HepG2 (cell line): ENCODE measurements at regions not wholly inside any gene's neighbourhood (a gene's known extent, or its start where the extent isn't known, plus 50 kb on each side); places are given as distances from the start of the nearest gene placed in this dataset.
A peak's percentile ranks its signal among the peaks of the same experiment; 100 is the strongest.

ENCODE experiments used
- ATAC-seq: fragments of 200-7000 bp; cut with Tn5 transposase; 3 replicates; pipeline ENCODE4 v1.9.1; 2020; ENCODE audit warnings: mild to moderate bottlenecking, moderate library complexity
- BruUV-seq: library from RNA; stranded (reverse); fragments of 400-500 nt; replicated peaks from 2 replicates; lab custom pipeline; 2021; lab: Mats Ljungman, UMichigan
- CTCF ChIA-PET: fragments of 300-600 bp; formaldehyde crosslinking; extraction: SDS; loops from one replicate; lab custom pipeline; 2021; ENCODE audit warnings: low total read pairs, inconsistent platforms, low intra/inter-chr PET ratio; lab: Yijun Ruan, JAX
- POLR2A ChIA-PET: fragments of 350-600 bp; sonication (Branson Sonifier 250); formaldehyde crosslinking; loops from one replicate; lab custom pipeline; 2020; ENCODE audit warnings: antibody characterized with exemption, inconsistent platforms; lab: Yijun Ruan, JAX
- DNase-seq: peaks from one replicate; pipeline ENCODE4 v3.0.0-alpha.2; 2015; ENCODE audit warnings: low spot score
- FAIRE-seq: peaks from 3 replicates; lab custom pipeline; 2011; peaks lifted over from hg19 to GRCh38; lab: Jason Lieb, UNC
- H2AFZ ChIP-seq: one replicate; pipeline ENCODE4 v1.6.1; 2011; ENCODE audit warnings: low read length, inconsistent platforms
- H3K27ac ChIP-seq: fragments of 300-600 bp; 3 replicates; pipeline ENCODE4 v1.8.0; 2011; ENCODE audit warnings: mixed run types, mild to moderate bottlenecking, mixed read lengths, low read length, inconsistent platforms; ENCODE audit not compliant: insufficient read depth; ENCODE audit errors: extremely low read length
- H3K27me3 ChIP-seq, 2 experiments: fragments of 200-600 bp in 1 of 2; 2 replicates in 1 of 2; 3 replicates in 1 of 2; pipeline versions ENCODE4 v1.6.0 to v1.8.0; 2011; ENCODE audit warnings: low read length in 2 of 2, mild to moderate bottlenecking in 2 of 2, moderate library complexity in 2 of 2, inconsistent platforms in 1 of 2; ENCODE audit not compliant: insufficient read depth in 2 of 2, control insufficient read depth in 1 of 2
- H3K36me3 ChIP-seq, 2 experiments: fragments of 200-600 bp in 1 of 2; replicated peaks in 1 of 2; 2 replicates in 1 of 2; 3 replicates in 1 of 2; pipeline versions ENCODE4 v1.5.1 to v1.8.0; 2011; ENCODE audit warnings: low read length in 2 of 2, inconsistent platforms in 1 of 2; ENCODE audit not compliant: insufficient read depth in 2 of 2, control insufficient read depth in 1 of 2
- H3K4me1 ChIP-seq: 2 replicates; pipeline ENCODE4 v1.5.1; 2012; ENCODE audit warnings: low read length, inconsistent platforms; ENCODE audit not compliant: insufficient read depth
- H3K4me2 ChIP-seq: 2 replicates; pipeline ENCODE4 v1.6.0; 2011; ENCODE audit warnings: low read depth, low read length, inconsistent platforms
- H3K4me3 ChIP-seq, 3 experiments: fragments of 200-600 bp in 1 of 3; sonication (generic), shearing (Covaris generic) in 1 of 3; replicated peaks in 1 of 3; 2 replicates each; pipeline ENCODE4 v1.5.1; 2011 to 2016; ENCODE audit warnings: low read length in 3 of 3, inconsistent platforms in 2 of 3, low read depth in 2 of 3, mild to moderate bottlenecking in 2 of 3, control low read depth in 1 of 3, mixed read lengths in 1 of 3; ENCODE audit not compliant: insufficient read depth in 1 of 3
- H3K79me2 ChIP-seq: one replicate; pipeline ENCODE4 v1.6.1; 2011; ENCODE audit warnings: low read length, inconsistent platforms; ENCODE audit not compliant: insufficient read depth
- H3K9ac ChIP-seq: 2 replicates; pipeline ENCODE4 v1.6.0; 2011; ENCODE audit warnings: mild to moderate bottlenecking, low read depth, low read length, inconsistent platforms; ENCODE audit not compliant: insufficient read depth
- H3K9me3 ChIP-seq: 2 replicates; pipeline ENCODE4 v1.5.1; 2012; ENCODE audit warnings: mild to moderate bottlenecking, low read length
- H4K20me1 ChIP-seq: 2 replicates; pipeline ENCODE4 v1.6.0; 2011; ENCODE audit warnings: inconsistent platforms, mild to moderate bottlenecking, low read length, moderate library complexity; ENCODE audit not compliant: insufficient read depth
- MAFG ChIP-seq: sonication (generic); formaldehyde crosslinking; IDR thresholded peaks from 2 replicates; pipeline ENCODE4 v1.5.1; 2020; ENCODE audit warnings: mild to moderate bottlenecking, missing genetic modification reagents
- NFE2 ChIP-seq: sonication (generic); formaldehyde crosslinking; IDR thresholded peaks from 2 replicates; pipeline ENCODE4 v1.4.0; 2020; ENCODE audit warnings: missing genetic modification reagents
- WGBS: methylation state at CpG from one replicate; pipeline ENCODE4 v1.1.6; 2017; ENCODE audit warnings: low lambda C conversion rate; 5-methylcytosine and 5-hydroxymethylcytosine counted together
- in situ Hi-C: cut with HindIII; loops from 2 replicates; pipeline ENCODE4 v1.10.0; 2017; ENCODE audit warnings: low pct_unique_long_range_greater_than_20kb; ENCODE audit not compliant: extremely low pct_ligation_motif_present
- intact Hi-C: fragments of 100-400 bp; cut with micrococcal nuclease; formaldehyde crosslinking; loops from one replicate; pipeline ENCODE4 v1.10.0; 2022; ENCODE audit not compliant: unreplicated experiment
- TF ChIP-seq, protein P1 (sequence below): sonication (generic); formaldehyde crosslinking; IDR thresholded peaks from 2 replicates; pipeline ENCODE4 v1.5.0; 2020; ENCODE audit warnings: mild to moderate bottlenecking, low read depth, missing genetic modification reagents, borderline replicate concordance
- TF ChIP-seq, protein P2 (sequence below): sonication (generic); formaldehyde crosslinking; IDR thresholded peaks from 2 replicates; pipeline ENCODE4 v1.5.0; 2020; ENCODE audit warnings: mild to moderate bottlenecking, missing genetic modification reagents, moderate library complexity
- TF ChIP-seq, protein P3 (sequence below): sonication (generic); formaldehyde crosslinking; IDR thresholded peaks from 2 replicates; pipeline ENCODE4 v1.4.0; 2020; ENCODE audit warnings: low read depth, mild to moderate bottlenecking, missing genetic modification reagents

DNA sequence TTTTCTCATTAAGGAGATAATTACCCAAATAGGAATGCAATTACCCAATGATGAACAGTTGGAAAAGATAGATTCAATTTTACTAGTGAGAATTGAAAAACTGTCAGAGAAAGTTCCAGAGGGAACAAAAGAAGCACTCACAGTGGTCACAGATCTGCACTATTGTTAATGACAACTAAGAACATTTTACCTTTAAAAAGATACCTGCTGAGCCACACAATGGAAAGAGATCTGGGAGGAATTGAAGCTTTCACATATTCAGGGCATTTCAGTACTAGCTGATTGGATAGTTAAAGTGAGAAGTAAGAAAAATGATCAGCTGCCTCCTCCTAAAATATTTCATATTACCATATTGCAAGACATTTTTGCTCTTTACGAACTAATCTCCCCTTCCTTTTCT is 1822.2 kb downstream of the STIM2 start:
- FAIRE-seq (no peak), DNase-seq (no peak), ATAC-seq (no peak)
- Histone ChIP-seq H3K27ac (no peak overlapping the region), H3K4me1 (no peaks in the 10 kb centered on the region), H3K79me2 (no peaks in the 10 kb centered on the region), H4K20me1 (no peaks in the 10 kb centered on the region), H3K36me3 (no peaks in the 10 kb centered on the region), H3K9ac (no peak overlapping the region), H2AFZ (no peak overlapping the region), H3K9me3 (peaks cover 56% of the 10 kb centered on the region), H3K27me3 (no peaks in the 10 kb centered on the region), H3K4me2 (no peak overlapping the region), H3K4me3 (no peak overlapping the region)
- in situ Hi-C loops (no loop called here), intact Hi-C loops (no loop called here)
- TF ChIP-seq MAFG (CRISPR knock-in tag) = no peak
- whole genome bisulfite sequencing = 0% methylated on average over 1 of the region's 1 CpG
- CTCF ChIA-PET = no interaction called here
- BruUV-seq = no TSS peak
- POLR2A ChIA-PET = no interaction called here

DNA sequence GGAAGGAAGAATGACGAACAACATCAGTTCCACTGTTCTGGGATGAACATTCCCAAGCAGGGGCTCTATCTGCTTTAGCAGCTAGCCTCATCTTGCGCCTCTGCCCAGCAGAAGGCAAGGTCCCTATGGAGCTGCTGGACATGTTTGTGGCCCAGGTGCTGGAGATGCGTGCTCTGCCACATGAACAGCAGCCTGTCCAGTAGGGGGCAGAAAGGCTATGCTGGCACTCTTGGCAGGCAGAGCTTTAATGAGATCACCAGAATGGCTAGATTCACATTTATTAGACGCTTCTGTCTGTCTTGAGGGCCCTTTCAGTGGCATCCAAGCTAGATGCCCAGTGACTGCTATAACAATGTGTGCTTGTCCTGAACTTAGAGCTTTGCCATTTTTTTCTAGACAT is 1826.0 kb downstream of the STIM2 start:
- peak; percentile 41; the same call in 1 of the 3 replicates for ATAC-seq

More for the DNA sequence above, 1826.0 kb downstream of the STIM2 start:
- 6% methylated on average over 4 of the region's 4 CpGs for WGBS
- in situ Hi-C loops (no loop called here), intact Hi-C loops (no loop called here)
- Histone ChIP-seq H2AFZ (no peak overlapping the region), H3K4me2 (no peak overlapping the region), H3K9me3 (peaks cover 56% of the 10 kb centered on the region), H3K9ac (no peak overlapping the region), H3K79me2 (no peaks in the 10 kb centered on the region), H3K27ac (no peak overlapping the region), H4K20me1 (no peaks in the 10 kb centered on the region), H3K27me3 (no peaks in the 10 kb centered on the region), H3K4me1 (no peaks in the 10 kb centered on the region), H3K36me3 (no peaks in the 10 kb centered on the region), H3K4me3 (no peak overlapping the region)
- CTCF ChIA-PET = no interaction called here
- POLR2A ChIA-PET = no interaction called here
- FAIRE-seq (no peak), DNase-seq (peak; percentile 8)
- TF ChIP-seq, protein P1, sequence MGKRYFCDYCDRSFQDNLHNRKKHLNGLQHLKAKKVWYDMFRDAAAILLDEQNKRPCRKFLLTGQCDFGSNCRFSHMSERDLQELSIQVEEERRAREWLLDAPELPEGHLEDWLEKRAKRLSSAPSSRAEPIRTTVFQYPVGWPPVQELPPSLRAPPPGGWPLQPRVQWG (CRISPR knock-in tag) = no peak
- TF ChIP-seq, protein P2, sequence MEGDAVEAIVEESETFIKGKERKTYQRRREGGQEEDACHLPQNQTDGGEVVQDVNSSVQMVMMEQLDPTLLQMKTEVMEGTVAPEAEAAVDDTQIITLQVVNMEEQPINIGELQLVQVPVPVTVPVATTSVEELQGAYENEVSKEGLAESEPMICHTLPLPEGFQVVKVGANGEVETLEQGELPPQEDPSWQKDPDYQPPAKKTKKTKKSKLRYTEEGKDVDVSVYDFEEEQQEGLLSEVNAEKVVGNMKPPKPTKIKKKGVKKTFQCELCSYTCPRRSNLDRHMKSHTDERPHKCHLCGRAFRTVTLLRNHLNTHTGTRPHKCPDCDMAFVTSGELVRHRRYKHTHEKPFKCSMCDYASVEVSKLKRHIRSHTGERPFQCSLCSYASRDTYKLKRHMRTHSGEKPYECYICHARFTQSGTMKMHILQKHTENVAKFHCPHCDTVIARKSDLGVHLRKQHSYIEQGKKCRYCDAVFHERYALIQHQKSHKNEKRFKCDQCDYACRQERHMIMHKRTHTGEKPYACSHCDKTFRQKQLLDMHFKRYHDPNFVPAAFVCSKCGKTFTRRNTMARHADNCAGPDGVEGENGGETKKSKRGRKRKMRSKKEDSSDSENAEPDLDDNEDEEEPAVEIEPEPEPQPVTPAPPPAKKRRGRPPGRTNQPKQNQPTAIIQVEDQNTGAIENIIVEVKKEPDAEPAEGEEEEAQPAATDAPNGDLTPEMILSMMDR (CRISPR knock-in tag) = peak; percentile 22; the same call in 1 of the 2 replicates
- TF ChIP-seq, protein P3, sequence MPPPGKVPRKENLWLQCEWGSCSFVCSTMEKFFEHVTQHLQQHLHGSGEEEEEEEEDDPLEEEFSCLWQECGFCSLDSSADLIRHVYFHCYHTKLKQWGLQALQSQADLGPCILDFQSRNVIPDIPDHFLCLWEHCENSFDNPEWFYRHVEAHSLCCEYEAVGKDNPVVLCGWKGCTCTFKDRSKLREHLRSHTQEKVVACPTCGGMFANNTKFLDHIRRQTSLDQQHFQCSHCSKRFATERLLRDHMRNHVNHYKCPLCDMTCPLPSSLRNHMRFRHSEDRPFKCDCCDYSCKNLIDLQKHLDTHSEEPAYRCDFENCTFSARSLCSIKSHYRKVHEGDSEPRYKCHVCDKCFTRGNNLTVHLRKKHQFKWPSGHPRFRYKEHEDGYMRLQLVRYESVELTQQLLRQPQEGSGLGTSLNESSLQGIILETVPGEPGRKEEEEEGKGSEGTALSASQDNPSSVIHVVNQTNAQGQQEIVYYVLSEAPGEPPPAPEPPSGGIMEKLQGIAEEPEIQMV = no peak
- TF ChIP-seq NFE2 (CRISPR knock-in tag) = no peak
- BruUV-seq = no TSS peak
